BE2C (cell line): ENCODE measurements at regions not wholly inside any gene's neighbourhood (a gene's known extent, or its start where the extent isn't known, plus 50 kb on each side); places are given as distances from the start of the nearest gene placed in this dataset.

Source experiments
- DNase-seq: peaks from one replicate; pipeline ENCODE4 v3.0.0-alpha.2; 2020
- H3K27me3 ChIP-seq: fragments of 250-450 bp; sonication (Bioruptor Pico); 2 replicates; pipeline ENCODE4 v1.5.1; 2020; ENCODE audit warnings: mild to moderate bottlenecking
- H3K36me3 ChIP-seq: fragments of 250-450 bp; sonication (Bioruptor Pico); 2 replicates; pipeline ENCODE4 v1.5.1; 2020; ENCODE audit warnings: mild to moderate bottlenecking
- H3K4me1 ChIP-seq: fragments of 250-450 bp; sonication (Bioruptor Pico); 2 replicates; pipeline ENCODE4 v1.5.1; 2020
- H3K4me3 ChIP-seq: 2 replicates; pipeline ENCODE4 v1.5.1; 2011; ENCODE audit warnings: low read depth, low read length
- H3K9me3 ChIP-seq: fragments of 250-450 bp; sonication (Bioruptor Pico); 2 replicates; pipeline ENCODE4 v1.5.1; 2020
- CTCF ChIP-seq: IDR thresholded peaks from 2 replicates; pipeline ENCODE4 v1.5.1; 2012; ENCODE audit warnings: mild to moderate bottlenecking, low read depth, low read length

- H3K36me3 ChIP-seq, result no peaks in the 10 kb centered on the region
- H3K4me3 ChIP-seq, result no peak overlapping the region
- H3K4me1 ChIP-seq, result no peaks in the 10 kb centered on the region
- TF ChIP-seq CTCF, result no peak
- H3K9me3 ChIP-seq, result no peaks in the 10 kb centered on the region
- no peaks in the 10 kb centered on the region for H3K27me3 ChIP-seq
- no peak for DNase-seq
These were observed 204.0 kb downstream of the GRIN2B start for GRCh38 chr12:13777374-13777773.

- Histone ChIP-seq H3K36me3 (no peaks in the 10 kb centered on the region), H3K9me3 (no peaks in the 10 kb centered on the region), H3K27me3 (no peaks in the 10 kb centered on the region), H3K4me1 (no peaks in the 10 kb centered on the region), H3K4me3 (no peak overlapping the region)
- no peak for TF ChIP-seq CTCF
- DNase-seq, result no peak
These were observed 209.1 kb downstream of the GRIN2B start for GRCh38 chr12:13772264-13772663.

- TF ChIP-seq CTCF, result no peak
- H3K4me3 ChIP-seq, result no peak overlapping the region
- DNase-seq, result no peak
- H3K4me1 ChIP-seq, result no peaks in the 10 kb centered on the region
- H3K9me3 ChIP-seq, result no peaks in the 10 kb centered on the region
- H3K36me3 ChIP-seq, result no peaks in the 10 kb centered on the region
- no peaks in the 10 kb centered on the region for H3K27me3 ChIP-seq
These were observed 210.8 kb downstream of the GRIN2B start for GRCh38 chr12:13770576-13770975.

GRCh38 chr12:13769966-13770365, 211.4 kb downstream of the GRIN2B start:
- DNase-seq, result no peak
- Histone ChIP-seq H3K27me3 (no peaks in the 10 kb centered on the region), H3K36me3 (no peaks in the 10 kb centered on the region), H3K9me3 (no peaks in the 10 kb centered on the region), H3K4me3 (no peak overlapping the region), H3K4me1 (no peaks in the 10 kb centered on the region)
- TF ChIP-seq CTCF, result no peak

- Histone ChIP-seq H3K9me3 (no peaks in the 10 kb centered on the region), H3K4me3 (no peak overlapping the region), H3K27me3 (no peaks in the 10 kb centered on the region), H3K36me3 (no peaks in the 10 kb centered on the region), H3K4me1 (no peaks in the 10 kb centered on the region)
- TF ChIP-seq CTCF, result no peak
- DNase-seq, result no peak
These were observed 212.1 kb downstream of the GRIN2B start for GRCh38 chr12:13769273-13769672.

- no peaks in the 10 kb centered on the region; the same call in 1 of the 2 replicates for H3K9me3 ChIP-seq
- H3K4me3 ChIP-seq, result no peak overlapping the region
- H3K36me3 ChIP-seq, result no peaks in the 10 kb centered on the region
- DNase-seq, result no peak
- H3K4me1 ChIP-seq, result no peaks in the 10 kb centered on the region
- no peak for TF ChIP-seq CTCF
- no peaks in the 10 kb centered on the region for H3K27me3 ChIP-seq
These were observed 216.7 kb downstream of the GRIN2B start for GRCh38 chr12:13764748-13765147.
